ENCODE measurements at regions not wholly inside any gene's neighbourhood (a gene's known extent, or its start where the extent isn't known, plus 50 kb on each side); places are given as distances from the start of the nearest gene placed in this dataset.
"Not testable (repeated sequence)": the region's sequence is repeated elsewhere in the genome, so short reads cannot be mapped to it uniquely, and the experiment has no call there.

- no peak overlapping the region for H3K27ac Mint-ChIP-seq
- TF ChIP-seq CTCF (IDR thresholded peaks at IDR 0.05): no peak
- CTCF ChIA-PET: no interaction called here
- H3K36me3 Mint-ChIP-seq (ENCODE audit: low read depth): no peaks in the 10 kb centered on the region
- H3K9me3 Mint-ChIP-seq: no peaks in the 10 kb centered on the region
- ATAC-seq (ENCODE audit: low read depth) (no peak), DNase-seq (no peak)
- H3K27me3 Mint-ChIP-seq: no peaks in the 10 kb centered on the region
- POLR2A ChIA-PET: no interaction called here
- intact Hi-C loops (cut with micrococcal nuclease): no loop called here
- peaks cover 3% of the 10 kb centered on the region for H3K4me1 Mint-ChIP-seq
- no peak overlapping the region for H3K4me3 Mint-ChIP-seq
These were observed 365.2 kb downstream of the C16orf95 start for GRCh38 chr16:86951831-86952598.

GRCh38 chr16:86952769-86953168 is 364.4 kb downstream of the C16orf95 start:
- CTCF ChIA-PET: no interaction called here
- Mint-ChIP-seq H3K36me3 (ENCODE audit: low read depth) (no peaks in the 10 kb centered on the region), H3K4me3 (no peak overlapping the region), H3K27ac (no peak overlapping the region), H3K9me3 (no peaks in the 10 kb centered on the region), H3K4me1 (peaks cover 3% of the 10 kb centered on the region), H3K27me3 (no peaks in the 10 kb centered on the region)
- TF ChIP-seq CTCF (IDR thresholded peaks at IDR 0.05): no peak
- DNase-seq (no peak), ATAC-seq (ENCODE audit: low read depth) (no peak)
- intact Hi-C loops (cut with micrococcal nuclease): no loop called here
- POLR2A ChIA-PET: no interaction called here

- Mint-ChIP-seq H3K27me3 (peaks cover 3% of the 10 kb centered on the region), H3K4me1 (peaks cover 3% of the 10 kb centered on the region), H3K9me3 (no peaks in the 10 kb centered on the region), H3K36me3 (ENCODE audit: low read depth) (no peaks in the 10 kb centered on the region), H3K27ac (no peak overlapping the region), H3K4me3 (no peak overlapping the region)
- CTCF ChIA-PET: no interaction called here
- intact Hi-C loops (cut with micrococcal nuclease): no loop called here
- POLR2A ChIA-PET: no interaction called here
- DNase-seq (no peak), ATAC-seq (ENCODE audit: low read depth) (no peak)
- no peak for TF ChIP-seq CTCF (IDR thresholded peaks at IDR 0.05)
These were observed 363.4 kb downstream of the C16orf95 start for GRCh38 chr16:86953631-86954391.

- TF ChIP-seq CTCF (IDR thresholded peaks at IDR 0.05): no peak
- H3K4me3 Mint-ChIP-seq: no peak overlapping the region
- ChIA-PET POLR2A (no interaction called here), CTCF (no interaction called here)
- peaks cover 4% of the 10 kb centered on the region for H3K27me3 Mint-ChIP-seq
- H3K36me3 Mint-ChIP-seq (ENCODE audit: low read depth): no peaks in the 10 kb centered on the region
- H3K27ac Mint-ChIP-seq: no peak overlapping the region
- DNase-seq: no peak
- no peak for ATAC-seq (ENCODE audit: low read depth)
- H3K9me3 Mint-ChIP-seq: no peaks in the 10 kb centered on the region
- peaks cover 3% of the 10 kb centered on the region for H3K4me1 Mint-ChIP-seq
- intact Hi-C loops (cut with micrococcal nuclease): no loop called here
These were observed 361.9 kb downstream of the C16orf95 start for GRCh38 chr16:86955136-86955855.

GRCh38 chr16:86956437-86956836 is 360.8 kb downstream of the C16orf95 start:
- no peak for TF ChIP-seq CTCF (IDR thresholded peaks at IDR 0.05)
- ATAC-seq (ENCODE audit: low read depth) (no peak), DNase-seq (no peak)
- intact Hi-C loops (cut with micrococcal nuclease): no loop called here
- ChIA-PET POLR2A (no interaction called here), CTCF (no interaction called here)
- no peak overlapping the region for H3K27ac Mint-ChIP-seq
- H3K36me3 Mint-ChIP-seq (ENCODE audit: low read depth): no peaks in the 10 kb centered on the region
- peaks cover 4% of the 10 kb centered on the region for H3K27me3 Mint-ChIP-seq
- no peaks in the 10 kb centered on the region for H3K9me3 Mint-ChIP-seq
- H3K4me1 Mint-ChIP-seq: peaks cover 3% of the 10 kb centered on the region
- no peak overlapping the region for H3K4me3 Mint-ChIP-seq

GRCh38 chr16:86957662-86958198 is 359.5 kb downstream of the C16orf95 start:
- H3K4me3 Mint-ChIP-seq; POLR2A ChIA-PET; H3K9me3 Mint-ChIP-seq; CTCF ChIA-PET; H3K27me3 Mint-ChIP-seq; ATAC-seq (ENCODE audit: low read depth); H3K27ac Mint-ChIP-seq; DNase-seq; H3K4me1 Mint-ChIP-seq; H3K36me3 Mint-ChIP-seq (ENCODE audit: low read depth); intact Hi-C loops (cut with micrococcal nuclease): not testable (repeated sequence)

All from activated B cell treated with CpG ODN at 0.5 μM for 24 hours (primary cell).